ENCODE measurements at regions not wholly inside any gene's neighbourhood (a gene's known extent, or its start where the extent isn't known, plus 50 kb on each side); places are given as distances from the start of the nearest gene placed in this dataset.

- TF ChIP-seq ELF4 (CRISPR knock-in tag; IDR thresholded peaks at IDR 0.05) (no peak), ZZZ3 (IDR thresholded peaks at IDR 0.05) (no peak), POLR2A (conservative IDR thresholded peaks at IDR 0.05) (no peak), BCLAF1 (IDR thresholded peaks at IDR 0.05; ENCODE audit: borderline replicate concordance in 1 of 2, control insufficient read depth in 1 of 2, low read depth in 2 of 2, low read length in 1 of 2) (no peak), POLR2AphosphoS5 (IDR thresholded peaks at IDR 0.05; ENCODE audit: control insufficient read depth, insufficient read depth, low read depth, low read length) (no peak), ZBTB8A (IDR thresholded peaks at IDR 0.05; ENCODE audit: partially characterized antibody) (no peak), SIN3A (IDR thresholded peaks at IDR 0.05; ENCODE audit: borderline replicate concordance in 2 of 2, control insufficient read depth in 1 of 2, low read depth in 2 of 2, low read length in 2 of 2) (no peak), TAF1 (IDR thresholded peaks at IDR 0.05; ENCODE audit: control insufficient read depth, extremely low read depth, insufficient read depth, low read length, severe bottlenecking) (no peak)
- TF ChIP-seq, protein P1, sequence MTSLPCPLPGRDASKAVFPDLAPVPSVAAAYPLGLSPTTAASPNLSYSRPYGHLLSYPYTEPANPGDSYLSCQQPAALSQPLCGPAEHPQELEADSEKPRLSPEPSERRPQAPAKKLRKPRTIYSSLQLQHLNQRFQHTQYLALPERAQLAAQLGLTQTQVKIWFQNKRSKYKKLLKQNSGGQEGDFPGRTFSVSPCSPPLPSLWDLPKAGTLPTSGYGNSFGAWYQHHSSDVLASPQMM (CRISPR knock-in tag; IDR thresholded peaks at IDR 0.05), result no peak
- TF ChIP-seq, protein P2, sequence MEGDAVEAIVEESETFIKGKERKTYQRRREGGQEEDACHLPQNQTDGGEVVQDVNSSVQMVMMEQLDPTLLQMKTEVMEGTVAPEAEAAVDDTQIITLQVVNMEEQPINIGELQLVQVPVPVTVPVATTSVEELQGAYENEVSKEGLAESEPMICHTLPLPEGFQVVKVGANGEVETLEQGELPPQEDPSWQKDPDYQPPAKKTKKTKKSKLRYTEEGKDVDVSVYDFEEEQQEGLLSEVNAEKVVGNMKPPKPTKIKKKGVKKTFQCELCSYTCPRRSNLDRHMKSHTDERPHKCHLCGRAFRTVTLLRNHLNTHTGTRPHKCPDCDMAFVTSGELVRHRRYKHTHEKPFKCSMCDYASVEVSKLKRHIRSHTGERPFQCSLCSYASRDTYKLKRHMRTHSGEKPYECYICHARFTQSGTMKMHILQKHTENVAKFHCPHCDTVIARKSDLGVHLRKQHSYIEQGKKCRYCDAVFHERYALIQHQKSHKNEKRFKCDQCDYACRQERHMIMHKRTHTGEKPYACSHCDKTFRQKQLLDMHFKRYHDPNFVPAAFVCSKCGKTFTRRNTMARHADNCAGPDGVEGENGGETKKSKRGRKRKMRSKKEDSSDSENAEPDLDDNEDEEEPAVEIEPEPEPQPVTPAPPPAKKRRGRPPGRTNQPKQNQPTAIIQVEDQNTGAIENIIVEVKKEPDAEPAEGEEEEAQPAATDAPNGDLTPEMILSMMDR (IDR thresholded peaks at IDR 0.05 in 2 of 3, conservative IDR thresholded peaks at IDR 0.05 in 1 of 3; ENCODE audit: insufficient read depth in 2 of 3, low read depth in 1 of 3, low read length in 3 of 3), result no peak
These were observed 154.4 kb upstream of the KLF3 start for GRCh38 chr4:38509551-38509950.

Data from K562 (cell line).